T-helper 1 cell treated with Interleukin-12 subunit alpha and Interleukin-12 subunit beta and Interleukin-4 antibody, amounts not matched to agents 30 μg/mL and 1 μg/mL, for 36 hours (primary cell): ENCODE measurements at regions not wholly inside any gene's neighbourhood (a gene's known extent, or its start where the extent isn't known, plus 50 kb on each side); places are given as distances from the start of the nearest gene placed in this dataset.
A peak's percentile ranks its signal among the peaks of the same experiment; 100 is the strongest.
"Not testable (repeated sequence)": the region's sequence is repeated elsewhere in the genome, so short reads cannot be mapped to it uniquely, and the experiment has no call there.

ENCODE experiments used
- H3K27ac Mint-ChIP-seq: one replicate; pipeline ENCODE4 v1.8.0; 2021; ENCODE audit warnings: mild to moderate bottlenecking, mixed read lengths
- H3K27me3 Mint-ChIP-seq: one replicate; pipeline ENCODE4 v1.8.0; 2021; ENCODE audit warnings: low read depth, mixed read lengths
- H3K36me3 Mint-ChIP-seq: one replicate; pipeline ENCODE4 v1.8.0; 2021; ENCODE audit warnings: low read depth, mixed read lengths
- H3K4me1 Mint-ChIP-seq: one replicate; pipeline ENCODE4 v1.8.0; 2021; ENCODE audit warnings: low read depth, mixed read lengths
- H3K4me3 Mint-ChIP-seq: one replicate; pipeline ENCODE4 v1.8.0; 2021; ENCODE audit warnings: mild to moderate bottlenecking, moderate library complexity, mixed read lengths
- H3K9me3 Mint-ChIP-seq: one replicate; pipeline ENCODE4 v1.8.0; 2021; ENCODE audit warnings: mixed read lengths

- no peaks in the 10 kb centered on the region for H3K27me3 Mint-ChIP-seq
- peaks cover 2% of the 10 kb centered on the region for H3K36me3 Mint-ChIP-seq
- peaks cover 3% of the 10 kb centered on the region for H3K4me1 Mint-ChIP-seq
- peaks cover 5% of the 10 kb centered on the region for H3K9me3 Mint-ChIP-seq
- no peak overlapping the region for H3K4me3 Mint-ChIP-seq
- H3K27ac Mint-ChIP-seq: no peak overlapping the region
These were observed 83.8 kb upstream of the TOX2 start for GRCh38 chr20:43830883-43831282.

DNA sequence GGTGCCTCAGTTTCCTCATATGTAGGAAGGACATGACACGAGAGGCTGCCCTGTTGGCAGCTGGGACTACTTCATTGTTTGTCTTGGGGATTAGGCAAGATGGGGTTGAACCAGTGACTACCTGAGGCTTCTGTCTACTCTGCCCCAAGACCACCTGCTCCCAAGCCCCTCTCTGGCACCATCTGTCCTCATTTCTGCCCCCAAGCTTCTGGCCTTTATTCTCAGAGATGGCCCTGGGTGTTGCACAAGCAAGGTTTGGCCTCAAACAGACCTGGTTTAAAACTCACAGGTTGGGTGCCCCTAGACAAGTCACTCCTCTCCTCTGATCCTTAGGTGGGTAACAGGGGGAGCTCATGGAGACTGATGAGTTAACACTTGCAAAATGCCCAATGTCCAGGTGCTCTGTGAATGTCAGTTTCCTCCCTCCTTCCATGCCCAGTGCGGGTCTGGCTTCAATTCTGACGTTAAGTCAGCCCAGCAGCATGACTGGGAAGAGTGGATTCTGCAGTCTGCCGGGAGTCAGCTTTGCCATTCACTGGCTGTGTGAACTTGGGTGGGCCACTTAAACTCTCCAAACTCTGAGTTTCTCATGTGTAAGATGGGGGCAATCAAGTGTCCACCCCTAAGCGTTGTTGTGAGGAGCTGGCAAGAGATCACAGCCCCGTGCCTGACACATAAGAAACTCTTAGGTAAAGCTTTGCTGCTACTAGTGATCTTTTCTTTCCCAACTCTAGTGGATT lies 84.5 kb upstream of the TOX2 start:
- H3K27ac Mint-ChIP-seq: no peak overlapping the region
- H3K4me3 Mint-ChIP-seq: no peak overlapping the region
- peaks cover 5% of the 10 kb centered on the region for H3K9me3 Mint-ChIP-seq

DNA sequence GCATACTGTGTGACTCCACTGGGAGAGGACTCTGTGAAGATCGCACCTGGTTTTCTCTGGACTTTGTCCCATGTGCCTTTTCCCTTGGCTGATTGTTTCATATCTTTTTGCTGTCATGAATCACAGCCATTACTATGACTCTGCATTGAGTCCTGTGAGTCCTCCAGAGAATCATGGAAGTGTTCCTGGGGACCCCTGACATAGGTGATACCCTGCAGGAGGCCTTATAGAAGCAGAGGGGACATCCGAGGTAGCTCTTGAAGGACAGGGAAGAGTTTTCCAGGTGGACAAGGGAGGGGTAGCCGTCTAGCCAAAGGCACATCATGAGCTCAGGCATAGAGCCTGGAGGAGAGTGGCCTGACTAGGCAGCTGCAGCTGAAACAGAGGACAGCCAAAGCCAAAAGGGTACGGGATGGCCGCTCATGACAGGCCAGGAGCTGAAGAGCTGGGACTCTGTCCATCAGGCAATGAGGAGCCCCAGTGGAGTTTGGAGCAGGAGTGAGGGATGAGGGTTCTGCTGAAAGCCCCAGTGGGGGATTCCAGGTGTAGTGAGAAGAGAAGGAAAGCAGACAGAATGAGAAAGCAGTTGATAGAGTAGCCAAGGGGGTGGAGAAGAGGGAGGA lies 86.6 kb upstream of the TOX2 start:
- peaks cover 6% of the 10 kb centered on the region for H3K4me1 Mint-ChIP-seq
- no peak overlapping the region for H3K27ac Mint-ChIP-seq
- H3K9me3 Mint-ChIP-seq: peaks cover 5% of the 10 kb centered on the region
- H3K4me3 Mint-ChIP-seq: no peak overlapping the region
- H3K36me3 Mint-ChIP-seq: peaks cover 2% of the 10 kb centered on the region
- H3K27me3 Mint-ChIP-seq: peaks cover 4% of the 10 kb centered on the region

More for the DNA sequence above, 84.5 kb upstream of the TOX2 start:
- Mint-ChIP-seq H3K27me3 (peaks cover 4% of the 10 kb centered on the region), H3K4me1 (peaks cover 3% of the 10 kb centered on the region), H3K36me3 (peaks cover 2% of the 10 kb centered on the region)

GRCh38 chr20:43826943-43827342 lies 87.7 kb upstream of the TOX2 start:
- not testable (repeated sequence) for H3K27ac Mint-ChIP-seq, H3K4me1 Mint-ChIP-seq, H3K27me3 Mint-ChIP-seq, H3K4me3 Mint-ChIP-seq, H3K9me3 Mint-ChIP-seq, H3K36me3 Mint-ChIP-seq

DNA sequence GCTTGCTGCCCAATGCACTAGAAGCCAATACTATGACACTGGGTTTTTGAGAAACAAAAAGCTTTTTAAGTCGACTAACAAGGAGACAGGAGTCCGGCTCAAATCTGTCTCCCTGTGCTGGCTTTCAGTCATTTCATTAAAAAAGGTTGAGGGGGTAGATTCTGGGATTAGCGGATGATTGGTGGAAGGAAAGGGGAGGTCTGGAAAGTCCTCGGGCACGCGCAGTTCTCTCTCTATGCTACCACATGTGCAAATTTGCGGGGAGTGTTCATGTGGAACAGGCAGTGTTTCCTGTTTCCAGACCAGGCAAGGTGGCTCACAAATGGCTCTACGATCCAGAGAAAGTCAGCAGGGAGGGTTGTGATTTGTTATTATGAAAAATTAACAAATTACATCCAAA lies 89.1 kb upstream of the TOX2 start:
- peaks cover 1% of the 10 kb centered on the region for H3K9me3 Mint-ChIP-seq
- no peak overlapping the region for H3K27ac Mint-ChIP-seq
- H3K4me3 Mint-ChIP-seq: no peak overlapping the region
- H3K4me1 Mint-ChIP-seq: peaks cover 6% of the 10 kb centered on the region
- H3K27me3 Mint-ChIP-seq: peaks cover 4% of the 10 kb centered on the region
- peaks cover 2% of the 10 kb centered on the region for H3K36me3 Mint-ChIP-seq

GRCh38 chr20:43825051-43825402 lies 89.6 kb upstream of the TOX2 start:
- H3K4me3 Mint-ChIP-seq: no peak overlapping the region
- H3K36me3 Mint-ChIP-seq: peaks cover 2% of the 10 kb centered on the region
- peaks cover 4% of the 10 kb centered on the region for H3K27me3 Mint-ChIP-seq
- H3K27ac Mint-ChIP-seq: no peak overlapping the region
- no peaks in the 10 kb centered on the region for H3K9me3 Mint-ChIP-seq
- H3K4me1 Mint-ChIP-seq: peaks cover 6% of the 10 kb centered on the region

- Mint-ChIP-seq H3K4me1 (peaks cover 6% of the 10 kb centered on the region), H3K27ac (no peak overlapping the region), H3K36me3 (peaks cover 2% of the 10 kb centered on the region), H3K27me3 (peaks cover 4% of the 10 kb centered on the region), H3K9me3 (no peaks in the 10 kb centered on the region), H3K4me3 (no peak overlapping the region)
These were observed 90.2 kb upstream of the TOX2 start for GRCh38 chr20:43824309-43825050.

- Mint-ChIP-seq H3K36me3 (peaks cover under 1% of the 10 kb centered on the region), H3K27ac (no peak overlapping the region), H3K9me3 (no peaks in the 10 kb centered on the region), H3K27me3 (peaks cover 4% of the 10 kb centered on the region), H3K4me1 (peaks cover 3% of the 10 kb centered on the region), H3K4me3 (no peak overlapping the region)
These were observed 92.9 kb upstream of the TOX2 start for GRCh38 chr20:43821795-43822194.

- no peak overlapping the region for H3K4me3 Mint-ChIP-seq
- peaks cover 4% of the 10 kb centered on the region for H3K27me3 Mint-ChIP-seq
- no peaks in the 10 kb centered on the region for H3K9me3 Mint-ChIP-seq
- no peaks in the 10 kb centered on the region for H3K36me3 Mint-ChIP-seq
- peaks cover 3% of the 10 kb centered on the region for H3K4me1 Mint-ChIP-seq
- H3K27ac Mint-ChIP-seq: no peak overlapping the region
These were observed 93.8 kb upstream of the TOX2 start for GRCh38 chr20:43820731-43821330.

DNA sequence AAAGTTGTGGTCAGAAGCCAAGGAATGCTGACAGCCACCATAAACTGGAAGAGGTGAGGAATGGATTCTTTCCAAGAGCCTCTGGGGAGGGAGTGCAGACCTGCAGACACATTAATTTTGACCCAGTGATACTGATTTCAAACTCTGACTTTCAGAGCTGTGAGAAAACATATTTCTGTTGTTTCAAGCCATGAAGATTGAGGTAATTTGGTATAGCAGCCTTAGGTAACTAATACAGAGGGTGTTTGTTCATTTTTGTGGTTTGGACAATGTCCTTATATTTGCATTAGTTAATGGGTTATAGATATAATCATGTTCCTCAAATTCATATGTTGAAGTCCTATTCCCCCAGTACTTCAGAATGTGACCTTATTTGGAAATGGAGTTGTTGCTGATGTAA lies 85.4 kb upstream of the GTSF1L start:
- H3K4me1 Mint-ChIP-seq: no peaks in the 10 kb centered on the region
- H3K27me3 Mint-ChIP-seq: peaks cover 3% of the 10 kb centered on the region

DNA sequence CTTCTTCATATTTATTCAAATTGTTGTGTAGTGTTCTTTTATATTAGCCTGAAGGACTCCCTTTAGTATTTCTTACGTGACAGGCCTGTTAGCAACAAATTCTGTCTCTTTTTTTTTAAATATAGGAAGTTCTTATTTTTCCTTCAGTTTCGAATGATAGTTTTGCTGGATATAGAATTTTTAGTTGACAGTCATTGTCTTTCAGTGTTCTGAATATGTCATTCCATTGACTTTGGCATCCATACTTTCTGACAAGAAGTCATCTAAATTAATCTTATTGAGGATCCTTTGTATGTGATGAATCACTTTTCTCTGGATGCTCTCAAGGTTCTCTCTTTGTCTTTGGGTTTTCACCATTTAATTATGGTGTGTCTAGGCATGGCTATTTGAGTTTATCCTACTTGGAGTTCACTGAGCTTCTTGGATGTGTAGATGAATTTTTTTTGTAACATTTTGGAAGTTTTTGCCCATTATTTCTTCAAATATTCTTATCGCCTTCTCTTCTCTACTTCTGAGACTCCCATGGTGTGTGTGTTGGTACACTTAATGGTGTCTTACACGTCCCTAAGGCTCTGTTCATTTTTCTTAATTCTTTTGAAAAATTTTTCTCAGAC lies 82.5 kb upstream of the GTSF1L start:
- no peak overlapping the region for H3K27ac Mint-ChIP-seq
- H3K9me3 Mint-ChIP-seq: peaks cover 60% of the 10 kb centered on the region
- no peak overlapping the region for H3K4me3 Mint-ChIP-seq
- no peaks in the 10 kb centered on the region for H3K4me1 Mint-ChIP-seq
- peaks cover 3% of the 10 kb centered on the region for H3K27me3 Mint-ChIP-seq
- peaks cover 15% of the 10 kb centered on the region for H3K36me3 Mint-ChIP-seq

More for the DNA sequence above, 85.4 kb upstream of the GTSF1L start:
- H3K4me3 Mint-ChIP-seq: no peak overlapping the region
- H3K36me3 Mint-ChIP-seq: peaks cover 9% of the 10 kb centered on the region
- H3K27ac Mint-ChIP-seq: no peak overlapping the region
- peaks cover 41% of the 10 kb centered on the region for H3K9me3 Mint-ChIP-seq

GRCh38 chr20:43804781-43805180 lies 78.0 kb upstream of the GTSF1L start:
- H3K27me3 Mint-ChIP-seq: no peaks in the 10 kb centered on the region
- peaks cover 47% of the 10 kb centered on the region for H3K9me3 Mint-ChIP-seq

GRCh38 chr20:43803276-43803675 lies 76.5 kb upstream of the GTSF1L start:
- Mint-ChIP-seq H3K4me3 (no peak overlapping the region), H3K9me3 (peaks cover 37% of the 10 kb centered on the region), H3K36me3 (peaks cover 8% of the 10 kb centered on the region), H3K27ac (no peak overlapping the region), H3K27me3 (no peaks in the 10 kb centered on the region), H3K4me1 (peaks cover 15% of the 10 kb centered on the region)

More at GRCh38 chr20:43804781-43805180, 78.0 kb upstream of the GTSF1L start:
- Mint-ChIP-seq H3K27ac (no peak overlapping the region), H3K4me1 (peaks cover 5% of the 10 kb centered on the region), H3K36me3 (peaks cover 14% of the 10 kb centered on the region), H3K4me3 (no peak overlapping the region)

GRCh38 chr20:43800186-43800585 lies 73.4 kb upstream of the GTSF1L start:
- H3K27me3 Mint-ChIP-seq: no peaks in the 10 kb centered on the region
- peaks cover 15% of the 10 kb centered on the region for H3K4me1 Mint-ChIP-seq
- H3K4me3 Mint-ChIP-seq: peak overlapping the region; percentile 29
- H3K9me3 Mint-ChIP-seq: peaks cover 24% of the 10 kb centered on the region
- H3K27ac Mint-ChIP-seq: peak overlapping the region; percentile 63
- H3K36me3 Mint-ChIP-seq: peaks cover 8% of the 10 kb centered on the region
